A673 (cell line): ENCODE measurements at regions not wholly inside any gene's neighbourhood (a gene's known extent, or its start where the extent isn't known, plus 50 kb on each side); places are given as distances from the start of the nearest gene placed in this dataset.

Source experiments
- EZH2 ChIP-seq: fragments of 200-600 bp; sonication (generic); IDR thresholded peaks from 2 replicates; pipeline ENCODE4 v1.6.1; 2017; ENCODE audit warnings: borderline replicate concordance, low read depth, mild to moderate bottlenecking, mixed read lengths, antibody characterized with exemption, low read length; ENCODE audit not compliant: poor library complexity, severe bottlenecking
- TF ChIP-seq, protein P1 (sequence below): fragments of 300-800, 200-600 bp; sonication (generic); conservative IDR thresholded peaks from 2 replicates; pipeline ENCODE4 v1.5.1; 2017; ENCODE audit warnings: low read depth, mild to moderate bottlenecking, antibody characterized with exemption, low read length, moderate library complexity, mixed read lengths

DNA sequence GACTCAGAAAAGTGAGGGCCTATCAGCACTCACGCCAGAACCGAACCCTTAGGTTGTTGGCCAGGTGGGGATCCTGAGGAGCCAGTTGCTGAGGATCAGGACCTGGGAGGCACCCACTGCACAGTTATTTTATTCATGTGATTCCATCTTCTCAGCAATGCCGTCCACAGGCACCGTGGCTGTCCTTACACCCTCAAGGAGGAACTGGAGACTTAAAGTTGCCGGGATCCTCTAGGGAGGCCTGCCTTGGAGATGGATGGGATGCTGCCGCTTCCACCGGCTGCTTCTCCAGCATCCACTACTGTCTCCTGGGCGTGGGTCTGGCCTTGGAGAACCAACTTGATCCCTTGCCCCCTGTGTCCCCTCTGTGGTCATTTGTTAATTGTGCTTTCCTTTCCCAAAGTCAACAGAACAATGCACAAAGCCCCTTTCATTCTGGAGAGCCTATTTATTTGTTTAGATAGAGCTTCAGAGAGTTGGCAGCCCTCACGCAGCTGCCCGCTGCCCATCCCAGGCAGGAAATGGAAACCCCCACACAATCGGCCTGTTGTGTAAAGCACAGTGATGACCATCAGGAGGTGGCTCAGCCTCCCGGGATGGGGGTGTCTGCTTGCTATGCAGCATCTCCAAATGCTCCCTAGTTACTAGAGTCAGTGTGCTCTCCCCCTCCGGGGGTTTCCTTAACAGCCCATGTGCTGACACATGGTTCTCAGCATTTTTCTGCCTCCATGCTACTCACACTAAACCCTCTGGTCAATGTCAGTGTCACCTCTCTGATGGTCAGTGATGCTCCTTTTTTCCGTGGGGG, 52.9 kb upstream of the IGFBP3 start:
- TF ChIP-seq, protein P1, sequence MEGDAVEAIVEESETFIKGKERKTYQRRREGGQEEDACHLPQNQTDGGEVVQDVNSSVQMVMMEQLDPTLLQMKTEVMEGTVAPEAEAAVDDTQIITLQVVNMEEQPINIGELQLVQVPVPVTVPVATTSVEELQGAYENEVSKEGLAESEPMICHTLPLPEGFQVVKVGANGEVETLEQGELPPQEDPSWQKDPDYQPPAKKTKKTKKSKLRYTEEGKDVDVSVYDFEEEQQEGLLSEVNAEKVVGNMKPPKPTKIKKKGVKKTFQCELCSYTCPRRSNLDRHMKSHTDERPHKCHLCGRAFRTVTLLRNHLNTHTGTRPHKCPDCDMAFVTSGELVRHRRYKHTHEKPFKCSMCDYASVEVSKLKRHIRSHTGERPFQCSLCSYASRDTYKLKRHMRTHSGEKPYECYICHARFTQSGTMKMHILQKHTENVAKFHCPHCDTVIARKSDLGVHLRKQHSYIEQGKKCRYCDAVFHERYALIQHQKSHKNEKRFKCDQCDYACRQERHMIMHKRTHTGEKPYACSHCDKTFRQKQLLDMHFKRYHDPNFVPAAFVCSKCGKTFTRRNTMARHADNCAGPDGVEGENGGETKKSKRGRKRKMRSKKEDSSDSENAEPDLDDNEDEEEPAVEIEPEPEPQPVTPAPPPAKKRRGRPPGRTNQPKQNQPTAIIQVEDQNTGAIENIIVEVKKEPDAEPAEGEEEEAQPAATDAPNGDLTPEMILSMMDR = no peak
- TF ChIP-seq EZH2 = no peak
